RWPE1 (cell line): ENCODE measurements at regions not wholly inside any gene's neighbourhood (a gene's known extent, or its start where the extent isn't known, plus 50 kb on each side); places are given as distances from the start of the nearest gene placed in this dataset.

ENCODE experiments used
- CTCF ChIA-PET: fragments of 350-600 bp; sonication (Branson Sonifier 250); formaldehyde crosslinking; extraction: SDS; loops from one replicate; lab custom pipeline; 2021; lab: Yijun Ruan, JAX
- POLR2A ChIA-PET: fragments of 400-600 bp; formaldehyde crosslinking; extraction: SDS; loops from one replicate; lab custom pipeline; 2020; ENCODE audit warnings: antibody characterized with exemption; ENCODE audit not compliant: low non-redundant PET; lab: Yijun Ruan, JAX
- DNase-seq: peaks from one replicate; pipeline ENCODE4 v3.0.0; 2012; ENCODE audit warnings: low spot score
- H3K27ac ChIP-seq: fragments of 450-650 bp; 2 replicates; pipeline ENCODE4 v1.5.1; 2017
- TF ChIP-seq, protein P1 (sequence below): fragments of 450-650 bp; conservative IDR thresholded peaks from 2 replicates; pipeline ENCODE4 v1.5.1; 2017; ENCODE audit warnings: low read depth, mild to moderate bottlenecking

- ChIA-PET CTCF (no interaction called here), POLR2A (no interaction called here)
- no peak for DNase-seq
- no peak overlapping the region for H3K27ac ChIP-seq
- TF ChIP-seq, protein P1, sequence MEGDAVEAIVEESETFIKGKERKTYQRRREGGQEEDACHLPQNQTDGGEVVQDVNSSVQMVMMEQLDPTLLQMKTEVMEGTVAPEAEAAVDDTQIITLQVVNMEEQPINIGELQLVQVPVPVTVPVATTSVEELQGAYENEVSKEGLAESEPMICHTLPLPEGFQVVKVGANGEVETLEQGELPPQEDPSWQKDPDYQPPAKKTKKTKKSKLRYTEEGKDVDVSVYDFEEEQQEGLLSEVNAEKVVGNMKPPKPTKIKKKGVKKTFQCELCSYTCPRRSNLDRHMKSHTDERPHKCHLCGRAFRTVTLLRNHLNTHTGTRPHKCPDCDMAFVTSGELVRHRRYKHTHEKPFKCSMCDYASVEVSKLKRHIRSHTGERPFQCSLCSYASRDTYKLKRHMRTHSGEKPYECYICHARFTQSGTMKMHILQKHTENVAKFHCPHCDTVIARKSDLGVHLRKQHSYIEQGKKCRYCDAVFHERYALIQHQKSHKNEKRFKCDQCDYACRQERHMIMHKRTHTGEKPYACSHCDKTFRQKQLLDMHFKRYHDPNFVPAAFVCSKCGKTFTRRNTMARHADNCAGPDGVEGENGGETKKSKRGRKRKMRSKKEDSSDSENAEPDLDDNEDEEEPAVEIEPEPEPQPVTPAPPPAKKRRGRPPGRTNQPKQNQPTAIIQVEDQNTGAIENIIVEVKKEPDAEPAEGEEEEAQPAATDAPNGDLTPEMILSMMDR = no peak
These were observed 197.4 kb upstream of the ATP6AP2 start for GRCh38 chrX:40383360-40383759.

DNA sequence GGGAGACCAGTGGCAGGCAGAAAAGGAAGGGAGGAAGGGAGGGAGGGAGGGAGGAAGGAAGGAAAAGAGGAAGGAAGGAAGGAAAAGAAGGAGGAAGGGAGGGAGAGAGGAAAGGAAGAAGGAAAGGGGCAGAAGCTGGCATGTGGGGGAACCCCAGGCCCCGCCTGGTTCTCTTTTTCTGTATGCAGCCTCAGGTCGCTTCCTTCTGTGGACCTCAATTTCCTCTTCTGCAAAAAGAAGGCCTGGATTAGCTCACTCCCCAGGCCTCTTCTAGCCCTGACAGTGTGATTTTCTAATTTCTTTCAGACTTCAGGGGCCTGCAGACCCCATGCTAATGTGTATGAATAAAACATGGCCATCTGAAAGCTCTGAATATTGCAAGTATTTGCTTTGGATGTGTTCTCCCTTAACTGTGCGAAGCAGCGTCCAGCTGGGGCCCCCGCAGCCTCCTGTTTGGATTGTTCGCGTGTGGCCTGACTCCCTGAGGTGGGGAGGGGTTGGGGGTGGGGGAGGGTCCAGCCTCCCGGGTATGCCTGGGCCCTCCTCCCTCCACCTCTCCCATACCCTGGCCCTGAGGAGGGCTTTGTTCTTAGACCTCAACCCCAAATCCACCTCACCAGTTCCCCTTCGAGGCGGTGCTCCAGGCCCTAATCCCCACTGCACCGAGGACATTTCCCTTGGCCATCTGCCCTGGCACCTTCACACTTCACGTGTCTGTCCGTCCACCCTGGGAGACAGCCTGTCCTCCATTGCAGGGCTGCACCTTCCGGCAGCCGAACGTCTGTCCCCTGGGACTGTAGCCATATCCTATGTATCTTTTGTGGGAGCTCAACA lies 199.9 kb upstream of the ATP6AP2 start:
- CTCF ChIA-PET = no interaction called here
- POLR2A ChIA-PET = no interaction called here
- DNase-seq = no peak
- TF ChIP-seq, protein P1 = no peak
- H3K27ac ChIP-seq = no peak overlapping the region

- POLR2A ChIA-PET = no interaction called here
- no peak for DNase-seq
- CTCF ChIA-PET = no interaction called here
- no peak overlapping the region for H3K27ac ChIP-seq
- TF ChIP-seq, protein P1 = no peak
These were observed 203.1 kb upstream of the ATP6AP2 start for GRCh38 chrX:40377684-40378083.

GRCh38 chrX:40374486-40374885 lies 206.3 kb upstream of the ATP6AP2 start:
- no peak overlapping the region for H3K27ac ChIP-seq
- no peak for DNase-seq
- TF ChIP-seq, protein P1 = no peak
- ChIA-PET POLR2A (no interaction called here), CTCF (no interaction called here)

GRCh38 chrX:40373641-40374040 lies 207.1 kb upstream of the ATP6AP2 start:
- POLR2A ChIA-PET = no interaction called here

DNA sequence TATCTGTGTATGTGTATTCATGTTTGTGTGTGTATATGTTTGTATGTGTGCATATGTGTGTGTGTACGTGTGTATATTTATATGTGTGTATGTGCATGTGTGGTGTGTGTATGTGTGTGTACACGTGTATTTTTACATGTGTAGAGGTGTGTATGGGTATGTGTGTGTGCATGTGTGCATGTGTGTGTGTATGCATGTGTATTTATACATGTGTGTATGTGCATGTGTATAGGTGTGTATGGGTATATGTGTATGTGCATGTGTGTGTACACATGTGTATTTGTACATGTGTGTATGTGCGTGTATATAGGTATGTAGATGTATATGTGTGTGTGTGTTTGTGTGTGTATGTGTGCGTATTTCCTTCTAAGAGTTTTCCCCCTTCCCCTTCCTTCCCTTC lies 207.7 kb upstream of the ATP6AP2 start:
- POLR2A ChIA-PET = no interaction called here

More at GRCh38 chrX:40373641-40374040, 207.1 kb upstream of the ATP6AP2 start:
- DNase-seq = no peak
- CTCF ChIA-PET = interaction anchor here (0.7 kb wide), 1 partner anchor 1147 kb away, joined by 3 read pairs; no protein-coding TSS in a partner anchor
- H3K27ac ChIP-seq = no peak overlapping the region
- TF ChIP-seq, protein P1 = no peak

More for the DNA sequence above, 207.7 kb upstream of the ATP6AP2 start:
- no peak overlapping the region for H3K27ac ChIP-seq
- CTCF ChIA-PET = interaction anchor here (0.7 kb wide), 1 partner anchor 1146 kb away, joined by 3 read pairs; no protein-coding TSS in a partner anchor
- DNase-seq = no peak
- TF ChIP-seq, protein P1 = no peak
